HL-60 (cell line): ENCODE measurements at regions not wholly inside any gene's neighbourhood (a gene's known extent, or its start where the extent isn't known, plus 50 kb on each side); places are given as distances from the start of the nearest gene placed in this dataset.

Experiments used
- POLR2AphosphoS5 ChIP-seq: IDR thresholded peaks from 2 replicates; pipeline ENCODE4 v1.6.1; 2012; ENCODE audit warnings: low read depth
- TF ChIP-seq, protein P1 (sequence below): IDR thresholded peaks from one replicate; pipeline ENCODE4 v1.5.1; 2011; ENCODE audit warnings: low read length, control low read depth, inconsistent platforms; ENCODE audit not compliant: insufficient read depth

DNA sequence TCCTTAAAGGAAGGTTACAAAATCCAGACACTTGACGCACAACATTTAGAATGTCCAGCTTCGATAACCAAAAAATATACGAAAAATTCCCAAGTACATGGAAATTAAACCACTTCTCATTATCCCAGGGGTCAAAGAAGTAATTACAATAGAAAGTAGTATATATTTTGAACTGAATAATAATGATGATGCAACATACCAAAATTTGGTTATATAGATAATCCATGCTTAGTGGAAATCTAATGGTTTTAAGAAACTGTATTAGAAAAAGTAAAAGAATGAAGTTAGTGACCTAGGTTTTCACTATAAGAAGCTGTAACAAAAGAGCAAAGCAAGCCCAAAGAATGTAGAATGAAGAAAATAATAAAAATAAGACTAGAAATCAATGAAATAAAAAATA is 204.0 kb upstream of the PUM3 start:
- TF ChIP-seq, protein P1, sequence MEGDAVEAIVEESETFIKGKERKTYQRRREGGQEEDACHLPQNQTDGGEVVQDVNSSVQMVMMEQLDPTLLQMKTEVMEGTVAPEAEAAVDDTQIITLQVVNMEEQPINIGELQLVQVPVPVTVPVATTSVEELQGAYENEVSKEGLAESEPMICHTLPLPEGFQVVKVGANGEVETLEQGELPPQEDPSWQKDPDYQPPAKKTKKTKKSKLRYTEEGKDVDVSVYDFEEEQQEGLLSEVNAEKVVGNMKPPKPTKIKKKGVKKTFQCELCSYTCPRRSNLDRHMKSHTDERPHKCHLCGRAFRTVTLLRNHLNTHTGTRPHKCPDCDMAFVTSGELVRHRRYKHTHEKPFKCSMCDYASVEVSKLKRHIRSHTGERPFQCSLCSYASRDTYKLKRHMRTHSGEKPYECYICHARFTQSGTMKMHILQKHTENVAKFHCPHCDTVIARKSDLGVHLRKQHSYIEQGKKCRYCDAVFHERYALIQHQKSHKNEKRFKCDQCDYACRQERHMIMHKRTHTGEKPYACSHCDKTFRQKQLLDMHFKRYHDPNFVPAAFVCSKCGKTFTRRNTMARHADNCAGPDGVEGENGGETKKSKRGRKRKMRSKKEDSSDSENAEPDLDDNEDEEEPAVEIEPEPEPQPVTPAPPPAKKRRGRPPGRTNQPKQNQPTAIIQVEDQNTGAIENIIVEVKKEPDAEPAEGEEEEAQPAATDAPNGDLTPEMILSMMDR: no peak
- no peak for TF ChIP-seq POLR2AphosphoS5
